A204.1 (cell line): ENCODE measurements at regions not wholly inside any gene's neighbourhood (a gene's known extent, or its start where the extent isn't known, plus 50 kb on each side); places are given as distances from the start of the nearest gene placed in this dataset.
"Not testable (repeated sequence)": the region's sequence is repeated elsewhere in the genome, so short reads cannot be mapped to it uniquely, and the experiment has no call there.

Experiments
- FAIRE-seq: peaks from 2 replicates; lab custom pipeline; 2012; peaks lifted over from hg19 to GRCh38; lab: Jason Lieb, UNC

GRCh38 chrX:140633105-140633504 is 76.5 kb upstream of the LINC00632 start:
- FAIRE-seq, result not testable (repeated sequence)

DNA sequence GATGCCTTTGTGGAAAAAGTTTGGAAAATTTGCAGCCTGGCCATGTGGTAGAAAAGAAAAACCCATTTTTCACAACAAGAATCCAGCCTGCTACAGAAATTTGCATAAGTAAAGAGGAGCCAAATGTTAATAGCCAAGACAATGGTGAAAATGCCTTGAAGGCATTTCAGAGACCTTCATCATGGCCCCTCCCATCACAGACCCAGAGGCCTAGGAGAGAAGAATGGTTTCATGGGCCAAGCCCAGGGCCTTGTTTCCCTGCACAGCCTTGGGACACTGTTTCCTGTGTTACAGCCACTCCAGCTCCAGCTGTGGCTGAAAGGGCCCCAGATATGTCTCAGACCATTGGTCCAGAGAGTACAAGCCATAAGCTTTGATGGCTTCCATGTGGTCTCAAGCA is 101.4 kb upstream of the LINC00632 start:
- no peak for FAIRE-seq

DNA sequence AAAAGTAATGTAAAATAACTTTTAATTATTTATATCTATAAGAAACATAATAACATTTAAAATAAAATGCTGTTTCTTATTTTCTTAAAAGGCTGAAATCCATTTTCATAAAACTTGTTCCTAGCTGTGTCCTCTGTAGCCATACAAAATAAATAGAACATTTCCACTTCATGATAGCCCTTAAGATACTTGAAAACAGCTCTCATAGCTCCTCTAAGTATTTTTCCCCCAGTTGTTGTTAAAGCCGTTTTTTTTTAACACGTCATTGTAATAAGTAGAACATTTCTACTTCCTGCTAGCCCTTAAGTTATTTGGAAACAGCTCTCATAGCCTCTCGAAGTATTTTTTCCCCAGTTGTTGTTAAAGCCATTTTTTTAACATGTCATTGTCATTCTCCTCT is 97.3 kb upstream of the SOX3 start:
- no peak for FAIRE-seq

- FAIRE-seq, result no peak
Observed at GRCh38 chrX:140599851-140600250, 95.0 kb upstream of the SOX3 start.

DNA sequence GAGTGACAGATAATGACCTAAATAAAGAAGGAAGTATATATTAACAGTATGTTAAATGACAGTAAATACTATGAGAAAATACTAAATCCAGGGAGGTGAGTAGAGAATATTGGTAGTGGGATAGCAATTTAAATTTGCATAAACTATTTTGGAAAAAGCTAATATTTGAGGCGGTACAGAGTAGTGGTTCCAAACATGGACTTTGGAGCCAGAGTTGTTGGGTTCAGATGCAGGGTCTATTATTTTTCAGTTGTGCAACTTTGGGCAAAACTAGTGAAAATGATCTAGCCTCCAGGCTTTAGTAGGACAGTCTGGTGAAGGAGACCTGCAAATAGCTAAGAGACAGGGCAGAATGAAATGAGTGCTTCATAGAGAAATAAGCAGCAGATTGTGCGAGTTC is 84.8 kb upstream of the SOX3 start:
- FAIRE-seq, result no peak

GRCh38 chrX:140586951-140587350 is 82.1 kb upstream of the SOX3 start:
- no peak for FAIRE-seq

DNA sequence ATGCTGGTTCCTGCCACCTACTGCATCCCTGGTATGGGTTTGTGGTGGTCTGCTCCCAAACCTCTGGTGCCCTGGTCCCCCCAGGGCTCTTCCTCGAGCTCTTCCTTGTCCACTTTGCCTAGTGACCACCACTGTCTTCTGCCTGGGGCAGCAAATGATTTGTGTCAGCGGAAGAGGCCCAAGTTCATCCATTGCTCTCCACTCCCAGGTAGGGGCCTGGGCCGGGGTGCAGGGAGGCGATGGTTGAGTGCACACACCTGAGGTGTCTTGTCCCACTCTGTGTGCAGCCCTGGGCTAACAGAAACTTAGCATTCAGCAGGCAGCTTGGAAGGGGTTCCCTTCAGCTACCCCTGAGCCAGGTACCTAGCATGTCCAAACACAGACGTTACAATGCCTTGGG is 75.6 kb upstream of the SOX3 start:
- FAIRE-seq, result no peak

- FAIRE-seq, result peak; percentile 3
Observed at GRCh38 chrX:140572724-140573123, 67.9 kb upstream of the SOX3 start.

GRCh38 chrX:140563893-140564292 is 59.0 kb upstream of the SOX3 start:
- no peak for FAIRE-seq
